Prostate gland (tissue), 2 donors: ENCODE measurements at regions not wholly inside any gene's neighbourhood (a gene's known extent, or its start where the extent isn't known, plus 50 kb on each side); places are given as distances from the start of the nearest gene placed in this dataset.

Experiments
- POLR2A ChIP-seq: fragments of 450-650 bp; IDR thresholded peaks from one replicate; pipeline ENCODE4 v1.6.1; 2016; ENCODE audit warnings: antibody characterized with exemption, mild to moderate bottlenecking
- POLR2AphosphoS5 ChIP-seq: sonication (generic); formaldehyde crosslinking; IDR thresholded peaks from one replicate; pipeline ENCODE4 v1.6.1; 2017; ENCODE audit warnings: antibody characterized with exemption
- TF ChIP-seq, protein P1 (sequence below), 4 experiments: fragments of 200-600 bp in 2 of 4; fragments of 450-650 bp in 2 of 4; sonication (generic) in 2 of 4; IDR thresholded peaks; 1 replicate in 3 of 4; 2 replicates in 1 of 4; pipeline ENCODE4 v1.5.1; 2016 to 2019; ENCODE audit warnings: antibody characterized with exemption in 4 of 4, mild to moderate bottlenecking in 2 of 4, moderate library complexity in 2 of 4

DNA sequence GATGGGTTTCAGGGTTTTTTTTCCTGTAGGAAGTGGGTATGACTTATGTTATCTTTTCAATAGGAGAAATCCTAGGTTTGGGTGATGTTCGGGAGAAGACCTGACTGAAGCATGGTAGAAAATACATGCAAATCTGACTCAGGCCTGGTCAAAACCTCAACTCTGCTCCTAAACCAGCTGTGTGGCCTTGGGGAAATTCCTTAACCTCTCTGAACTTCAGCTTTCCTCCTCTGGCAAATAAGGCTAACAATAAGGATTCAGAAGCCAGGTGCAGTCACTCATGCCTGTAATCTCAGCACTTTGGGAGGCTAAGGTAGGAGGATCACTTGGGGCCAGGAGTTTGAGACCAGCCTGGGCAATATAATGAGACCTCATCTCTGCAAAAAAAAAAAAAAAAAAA lies 148.5 kb downstream of the PHETA1 start:
- TF ChIP-seq POLR2AphosphoS5: no peak
- TF ChIP-seq, protein P1, sequence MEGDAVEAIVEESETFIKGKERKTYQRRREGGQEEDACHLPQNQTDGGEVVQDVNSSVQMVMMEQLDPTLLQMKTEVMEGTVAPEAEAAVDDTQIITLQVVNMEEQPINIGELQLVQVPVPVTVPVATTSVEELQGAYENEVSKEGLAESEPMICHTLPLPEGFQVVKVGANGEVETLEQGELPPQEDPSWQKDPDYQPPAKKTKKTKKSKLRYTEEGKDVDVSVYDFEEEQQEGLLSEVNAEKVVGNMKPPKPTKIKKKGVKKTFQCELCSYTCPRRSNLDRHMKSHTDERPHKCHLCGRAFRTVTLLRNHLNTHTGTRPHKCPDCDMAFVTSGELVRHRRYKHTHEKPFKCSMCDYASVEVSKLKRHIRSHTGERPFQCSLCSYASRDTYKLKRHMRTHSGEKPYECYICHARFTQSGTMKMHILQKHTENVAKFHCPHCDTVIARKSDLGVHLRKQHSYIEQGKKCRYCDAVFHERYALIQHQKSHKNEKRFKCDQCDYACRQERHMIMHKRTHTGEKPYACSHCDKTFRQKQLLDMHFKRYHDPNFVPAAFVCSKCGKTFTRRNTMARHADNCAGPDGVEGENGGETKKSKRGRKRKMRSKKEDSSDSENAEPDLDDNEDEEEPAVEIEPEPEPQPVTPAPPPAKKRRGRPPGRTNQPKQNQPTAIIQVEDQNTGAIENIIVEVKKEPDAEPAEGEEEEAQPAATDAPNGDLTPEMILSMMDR (IDR thresholded peaks at IDR 0.05): no peak
- TF ChIP-seq POLR2A: no peak
